GM06990 (cell line): ENCODE measurements at regions not wholly inside any gene's neighbourhood (a gene's known extent, or its start where the extent isn't known, plus 50 kb on each side); places are given as distances from the start of the nearest gene placed in this dataset.

Experiments used
- DNase-seq: peaks from one replicate; pipeline ENCODE4 v3.0.0-alpha.2; 2011; ENCODE audit not compliant: insufficient read length; ENCODE audit errors: extremely low read depth
- H3K27me3 ChIP-seq: replicated peaks from 2 replicates; pipeline ENCODE4 v1.6.0; 2011; ENCODE audit warnings: low read length; ENCODE audit not compliant: control insufficient read depth, insufficient read depth
- H3K36me3 ChIP-seq: 2 replicates; pipeline ENCODE4 v1.5.1; 2011; ENCODE audit warnings: low read length; ENCODE audit not compliant: control insufficient read depth, insufficient read depth
- H3K4me3 ChIP-seq: replicated peaks from 2 replicates; pipeline ENCODE4 v1.5.1; 2011; ENCODE audit warnings: low read depth, mild to moderate bottlenecking, control low read depth, low read length
- TF ChIP-seq, protein P1 (sequence below): IDR thresholded peaks from 2 replicates; pipeline ENCODE4 v1.5.1; 2011; ENCODE audit warnings: low read length, control low read depth, mild to moderate bottlenecking, inconsistent platforms; ENCODE audit not compliant: insufficient read depth, poor library complexity, severe bottlenecking

DNA sequence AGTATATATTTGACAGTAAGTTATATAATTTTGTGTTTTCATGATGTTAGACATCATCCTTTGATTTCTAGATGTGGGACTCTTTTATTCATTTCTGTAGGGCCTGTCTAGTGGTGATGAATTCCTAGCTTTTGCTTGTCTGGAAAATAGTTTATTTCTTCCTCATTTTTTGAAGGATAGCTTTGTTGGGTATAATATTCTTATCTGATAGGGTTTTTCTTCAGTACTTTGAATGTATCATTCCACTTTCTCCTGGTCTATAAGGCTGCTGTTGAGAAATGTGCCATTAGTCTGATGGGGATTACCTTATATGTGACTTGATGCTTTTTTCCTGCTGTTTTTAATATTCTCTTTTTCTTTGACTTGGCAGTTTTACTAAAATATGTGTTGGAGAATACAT lies 1104.5 kb downstream of the FAT4 start:
- H3K4me3 ChIP-seq, result no peak overlapping the region

DNA sequence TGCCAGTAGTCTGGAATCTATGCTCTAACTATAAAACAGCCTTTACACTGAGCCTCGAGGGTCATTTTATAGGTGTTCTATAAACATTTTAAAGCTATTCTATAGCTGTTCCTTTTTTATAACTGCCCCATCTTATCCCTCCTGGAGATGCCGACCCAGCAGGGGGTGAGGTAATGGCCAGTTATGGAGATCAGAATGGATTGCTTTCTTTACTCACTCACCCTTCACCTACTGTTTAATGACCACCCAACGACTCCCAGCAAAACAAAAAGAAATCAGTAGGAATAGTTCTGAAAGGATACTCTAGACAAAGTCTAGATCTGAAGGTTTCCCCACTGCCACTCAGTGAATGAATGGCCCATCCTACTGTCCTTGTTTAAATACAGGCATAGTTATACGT lies 1113.1 kb downstream of the FAT4 start:
- no peaks in the 10 kb centered on the region for H3K36me3 ChIP-seq
- H3K27me3 ChIP-seq, result no peaks in the 10 kb centered on the region
- TF ChIP-seq, protein P1, sequence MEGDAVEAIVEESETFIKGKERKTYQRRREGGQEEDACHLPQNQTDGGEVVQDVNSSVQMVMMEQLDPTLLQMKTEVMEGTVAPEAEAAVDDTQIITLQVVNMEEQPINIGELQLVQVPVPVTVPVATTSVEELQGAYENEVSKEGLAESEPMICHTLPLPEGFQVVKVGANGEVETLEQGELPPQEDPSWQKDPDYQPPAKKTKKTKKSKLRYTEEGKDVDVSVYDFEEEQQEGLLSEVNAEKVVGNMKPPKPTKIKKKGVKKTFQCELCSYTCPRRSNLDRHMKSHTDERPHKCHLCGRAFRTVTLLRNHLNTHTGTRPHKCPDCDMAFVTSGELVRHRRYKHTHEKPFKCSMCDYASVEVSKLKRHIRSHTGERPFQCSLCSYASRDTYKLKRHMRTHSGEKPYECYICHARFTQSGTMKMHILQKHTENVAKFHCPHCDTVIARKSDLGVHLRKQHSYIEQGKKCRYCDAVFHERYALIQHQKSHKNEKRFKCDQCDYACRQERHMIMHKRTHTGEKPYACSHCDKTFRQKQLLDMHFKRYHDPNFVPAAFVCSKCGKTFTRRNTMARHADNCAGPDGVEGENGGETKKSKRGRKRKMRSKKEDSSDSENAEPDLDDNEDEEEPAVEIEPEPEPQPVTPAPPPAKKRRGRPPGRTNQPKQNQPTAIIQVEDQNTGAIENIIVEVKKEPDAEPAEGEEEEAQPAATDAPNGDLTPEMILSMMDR, result no peak
- no peak overlapping the region for H3K4me3 ChIP-seq
- DNase-seq, result no peak

More for the DNA sequence above, 1104.5 kb downstream of the FAT4 start:
- H3K36me3 ChIP-seq, result no peaks in the 10 kb centered on the region
- TF ChIP-seq, protein P1, result no peak
- no peaks in the 10 kb centered on the region for H3K27me3 ChIP-seq
- DNase-seq, result no peak

DNA sequence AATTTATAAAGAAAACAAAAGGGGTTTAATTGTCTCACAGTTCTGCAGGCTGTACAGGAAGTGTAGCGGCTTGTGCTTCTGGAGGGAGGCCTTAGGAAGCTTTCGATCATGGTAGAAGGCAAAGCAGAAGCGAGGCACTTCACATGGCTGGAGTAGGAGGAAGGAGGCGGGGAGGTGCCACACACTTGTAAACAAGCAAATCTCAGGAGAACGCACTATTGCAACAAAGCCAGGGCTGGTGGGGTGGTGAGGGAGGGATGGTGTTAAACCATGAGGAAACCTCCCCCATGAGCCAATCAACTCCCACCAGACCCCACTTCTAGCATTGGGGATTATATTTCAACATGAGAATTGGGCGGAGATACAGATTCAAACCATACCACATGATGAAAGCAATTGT lies 1116.3 kb downstream of the FAT4 start:
- H3K36me3 ChIP-seq, result no peaks in the 10 kb centered on the region
- TF ChIP-seq, protein P1, result no peak
- no peak for DNase-seq
- no peak overlapping the region for H3K4me3 ChIP-seq
- no peaks in the 10 kb centered on the region for H3K27me3 ChIP-seq

DNA sequence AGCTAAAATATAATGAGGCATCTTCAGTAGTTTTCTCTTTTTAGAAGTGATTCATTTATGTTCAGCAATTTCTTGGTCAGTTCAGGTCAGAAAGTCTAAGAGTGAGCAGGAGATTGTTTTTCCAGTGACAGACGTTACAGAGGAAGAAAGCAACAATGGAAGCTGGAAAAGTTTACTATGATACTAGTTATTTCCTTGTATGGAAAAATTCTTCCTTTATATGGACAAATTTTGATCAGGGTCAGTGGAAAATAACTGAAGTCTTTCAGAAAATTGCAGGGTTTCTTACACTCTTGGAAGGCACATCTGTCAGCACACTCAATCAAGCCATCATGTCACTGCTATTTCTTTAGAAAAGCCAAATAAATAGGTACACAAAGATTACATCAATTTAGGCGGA lies 1120.7 kb downstream of the FAT4 start:
- no peaks in the 10 kb centered on the region for H3K36me3 ChIP-seq
- no peak overlapping the region for H3K4me3 ChIP-seq
- TF ChIP-seq, protein P1, result no peak
- H3K27me3 ChIP-seq, result no peaks in the 10 kb centered on the region
- DNase-seq, result no peak

DNA sequence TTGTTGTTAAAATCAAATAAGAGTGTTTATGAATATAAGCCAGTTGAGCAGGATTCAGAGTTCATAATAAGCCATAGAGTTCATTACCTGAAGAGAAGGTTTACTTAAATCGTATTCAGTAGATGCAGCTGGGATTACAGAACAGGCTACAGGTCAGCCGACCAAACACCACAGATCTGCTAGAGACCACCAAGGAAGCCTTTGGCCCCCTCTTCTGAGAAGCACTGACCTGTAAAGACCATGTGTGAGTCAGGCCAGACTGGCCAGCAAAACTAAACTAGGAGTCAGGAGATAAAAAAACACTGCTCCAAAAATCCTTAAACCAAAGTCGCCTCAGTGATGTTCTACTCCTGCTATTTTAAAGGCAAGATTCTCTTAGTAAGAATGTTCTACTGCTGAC lies 1125.5 kb downstream of the FAT4 start:
- Histone ChIP-seq H3K36me3 (no peaks in the 10 kb centered on the region), H3K4me3 (no peak overlapping the region), H3K27me3 (no peaks in the 10 kb centered on the region)
- DNase-seq, result no peak
- TF ChIP-seq, protein P1, result no peak

DNA sequence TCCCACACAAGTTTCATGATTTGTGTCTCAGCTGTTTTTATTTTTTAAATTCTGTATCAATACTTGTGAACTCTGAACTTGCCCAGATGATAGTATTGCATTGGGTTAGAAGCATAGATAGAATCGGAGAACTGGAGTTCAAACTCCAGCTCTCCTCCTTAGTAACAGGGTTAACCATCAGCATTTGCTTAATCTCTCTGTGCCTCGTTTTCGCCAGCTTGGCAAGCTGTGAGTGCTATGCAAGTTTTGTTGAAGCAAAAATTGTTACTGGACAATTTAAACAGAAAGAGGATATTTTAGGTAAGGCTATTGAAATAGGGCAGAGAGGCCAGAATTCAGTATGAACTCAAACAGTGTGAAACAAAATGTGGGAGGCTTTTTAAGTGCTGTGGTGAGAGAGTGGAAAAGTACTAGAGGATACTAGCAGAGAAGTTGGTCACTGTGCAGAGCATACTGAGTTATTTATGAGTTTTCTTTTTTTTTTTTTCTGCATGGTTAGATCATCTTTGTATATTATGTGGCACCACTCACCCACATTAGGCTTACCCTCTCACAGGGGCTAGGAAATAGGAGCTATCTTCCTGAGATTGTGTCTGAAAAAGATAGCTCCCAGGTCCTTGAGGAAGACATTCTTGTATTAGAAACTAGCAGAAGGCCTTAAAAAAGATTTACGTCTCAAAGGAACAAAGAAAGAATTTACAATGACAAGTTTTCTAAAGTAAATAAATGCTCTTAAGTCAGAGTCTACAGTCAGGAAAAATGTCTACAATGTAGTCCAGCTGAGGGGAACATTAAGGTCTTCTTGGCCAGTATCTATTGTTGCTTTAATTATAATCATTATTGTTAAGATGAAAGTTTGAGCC lies 1126.6 kb downstream of the FAT4 start:
- H3K36me3 ChIP-seq, result no peaks in the 10 kb centered on the region
- no peak for DNase-seq
- H3K4me3 ChIP-seq, result no peak overlapping the region
- TF ChIP-seq, protein P1, result no peak
- no peaks in the 10 kb centered on the region for H3K27me3 ChIP-seq
